NCI-H2081 (cell line): ENCODE measurements at regions not wholly inside any gene's neighbourhood (a gene's known extent, or its start where the extent isn't known, plus 50 kb on each side); places are given as distances from the start of the nearest gene placed in this dataset.
A peak's percentile ranks its signal among the peaks of the same experiment; 100 is the strongest.
"Not testable (repeated sequence)": the region's sequence is repeated elsewhere in the genome, so short reads cannot be mapped to it uniquely, and the experiment has no call there.

Experiments used
- DNase-seq, 2 experiments: peaks; one replicate each; lab custom pipeline; 2025; lab: John Stamatoyannopoulos, UW

GRCh38 chr3:126292318-126293070 is 64.7 kb downstream of the KLF15 start:
- no peak for DNase-seq

- DNase-seq: no peak
These were observed 65.7 kb downstream of the KLF15 start for GRCh38 chr3:126291537-126291936.

- DNase-seq: no peak
These were observed 66.1 kb downstream of the KLF15 start for GRCh38 chr3:126291061-126291460.

- no peak for DNase-seq
These were observed 66.9 kb downstream of the KLF15 start for GRCh38 chr3:126290325-126290724.

GRCh38 chr3:126289096-126289495 is 68.1 kb downstream of the KLF15 start:
- DNase-seq: no peak

- no peak for DNase-seq
These were observed 68.9 kb downstream of the KLF15 start for GRCh38 chr3:126288314-126288713.

- no peak for DNase-seq
These were observed 69.5 kb downstream of the KLF15 start for GRCh38 chr3:126287536-126288241.

- no peak for DNase-seq
These were observed 70.1 kb downstream of the KLF15 start for GRCh38 chr3:126287171-126287535.

- no peak for DNase-seq
These were observed 71.8 kb downstream of the KLF15 start for GRCh38 chr3:126285369-126285768.

GRCh38 chr3:126284258-126284904 is 72.8 kb downstream of the KLF15 start:
- no peak for DNase-seq

GRCh38 chr3:126283651-126284050 is 73.6 kb downstream of the KLF15 start:
- not testable (repeated sequence) for DNase-seq

- DNase-seq: no peak
These were observed 77.4 kb downstream of the KLF15 start for GRCh38 chr3:126279853-126280252.

GRCh38 chr3:126277629-126278378 is 79.4 kb downstream of the KLF15 start:
- no peak for DNase-seq

GRCh38 chr3:126275620-126275904 is 81.6 kb downstream of the KLF15 start:
- DNase-seq: no peak

GRCh38 chr3:126274735-126275619 is 82.2 kb downstream of the KLF15 start:
- no peak for DNase-seq

- peak in 1 of 2 experiments; percentile 39 for DNase-seq
These were observed 86.9 kb downstream of the KLF15 start for GRCh38 chr3:126270145-126270811.

GRCh38 chr3:126269354-126269753 is 87.9 kb downstream of the KLF15 start:
- no peak for DNase-seq

- DNase-seq: peak in 1 of 2 experiments; percentile 26
These were observed 88.3 kb downstream of the KLF15 start for GRCh38 chr3:126268866-126269265.

- DNase-seq: no peak
These were observed 87.7 kb upstream of the ALDH1L1 start for GRCh38 chr3:126267976-126268615.

GRCh38 chr3:126267169-126267975 is 87.0 kb upstream of the ALDH1L1 start:
- DNase-seq: no peak
